H9 (cell line): ENCODE measurements at regions not wholly inside any gene's neighbourhood (a gene's known extent, or its start where the extent isn't known, plus 50 kb on each side); places are given as distances from the start of the nearest gene placed in this dataset.

Experiments
- DNase-seq: peaks from one replicate; pipeline ENCODE4 v3.0.0-alpha.2; 2017
- H2AFZ ChIP-seq: one replicate; pipeline ENCODE4 v1.6.1; 2013; ENCODE audit warnings: mild to moderate bottlenecking, low read length, control low read depth, moderate library complexity
- H2AK5ac ChIP-seq: 2 replicates; pipeline ENCODE4 v1.6.1; 2013; ENCODE audit warnings: low read length, control low read depth, mixed read lengths; ENCODE audit not compliant: insufficient read length
- H2BK120ac ChIP-seq: one replicate; pipeline ENCODE4 v1.6.1; 2013; ENCODE audit warnings: low read depth, mild to moderate bottlenecking, low read length, control low read depth, inconsistent platforms; ENCODE audit not compliant: poor library complexity, severe bottlenecking
- H2BK12ac ChIP-seq: 2 replicates; pipeline ENCODE4 v1.6.1; 2013; ENCODE audit warnings: low read length, control low read depth, mixed read lengths, low read depth; ENCODE audit not compliant: insufficient read length
- H2BK15ac ChIP-seq: 2 replicates; pipeline ENCODE4 v1.6.1; 2013; ENCODE audit warnings: low read depth, low read length, control low read depth
- H2BK20ac ChIP-seq: one replicate; pipeline ENCODE4 v1.6.1; 2013; ENCODE audit warnings: low read depth, mild to moderate bottlenecking, low read length, control low read depth, inconsistent platforms; ENCODE audit not compliant: poor library complexity, severe bottlenecking
- H2BK5ac ChIP-seq: 2 replicates; pipeline ENCODE4 v1.6.1; 2013; ENCODE audit warnings: low read length, control low read depth, mixed read lengths; ENCODE audit not compliant: insufficient read length
- H3K14ac ChIP-seq: 2 replicates; pipeline ENCODE4 v1.6.1; 2013; ENCODE audit warnings: low read length, control low read depth; ENCODE audit not compliant: insufficient read depth
- H3K18ac ChIP-seq: 2 replicates; pipeline ENCODE4 v1.6.1; 2013; ENCODE audit warnings: low read depth, mild to moderate bottlenecking, mixed read lengths, low read length, control low read depth; ENCODE audit not compliant: insufficient read length
- H3K23ac ChIP-seq: 2 replicates; pipeline ENCODE4 v1.6.1; 2013; ENCODE audit warnings: low read length, control low read depth, mixed read lengths, low read depth; ENCODE audit not compliant: insufficient read length
- H3K23me2 ChIP-seq: 2 replicates; pipeline ENCODE4 v1.6.1; 2013; ENCODE audit warnings: low read depth, mild to moderate bottlenecking, mixed read lengths, low read length, control low read depth; ENCODE audit not compliant: insufficient read length, poor library complexity, severe bottlenecking
- H3K27ac ChIP-seq: 2 replicates; pipeline ENCODE4 v1.5.1; 2013; ENCODE audit warnings: low read length, control low read depth, mixed read lengths, low read depth; ENCODE audit not compliant: insufficient read length
- H3K27me3 ChIP-seq: 2 replicates; pipeline ENCODE4 v1.6.1; 2013; ENCODE audit warnings: low read length, control low read depth, inconsistent platforms; ENCODE audit not compliant: insufficient read depth
- H3K4ac ChIP-seq: 2 replicates; pipeline ENCODE4 v1.6.1; 2013; ENCODE audit warnings: low read depth, mild to moderate bottlenecking, control low read depth, inconsistent platforms, low read length, moderate library complexity
- H3K4me1 ChIP-seq: 2 replicates; pipeline ENCODE4 v1.6.1; 2013; ENCODE audit warnings: low read length, control low read depth, inconsistent platforms; ENCODE audit not compliant: insufficient read depth
- H3K4me2 ChIP-seq: 2 replicates; pipeline ENCODE4 v1.6.1; 2013; ENCODE audit warnings: low read length, control low read depth, mixed read lengths; ENCODE audit not compliant: insufficient read length, insufficient read depth
- H3K56ac ChIP-seq: 2 replicates; pipeline ENCODE4 v1.6.1; 2013; ENCODE audit warnings: low read depth, mild to moderate bottlenecking, mixed read lengths, low read length, control low read depth; ENCODE audit not compliant: insufficient read length
- H3K79me1 ChIP-seq: 2 replicates; pipeline ENCODE4 v1.6.1; 2013; ENCODE audit warnings: low read depth, mild to moderate bottlenecking, moderate library complexity, low read length, control low read depth, inconsistent platforms; ENCODE audit not compliant: insufficient read depth, poor library complexity, severe bottlenecking
- H3K79me2 ChIP-seq: 2 replicates; pipeline ENCODE4 v1.6.1; 2013; ENCODE audit warnings: low read length, control low read depth, inconsistent platforms; ENCODE audit not compliant: insufficient read depth
- H3K9ac ChIP-seq: 2 replicates; pipeline ENCODE4 v1.6.1; 2013; ENCODE audit warnings: low read length, control low read depth, mixed read lengths; ENCODE audit not compliant: insufficient read length; ENCODE audit errors: extremely low read depth
- H3K9me3 ChIP-seq: one replicate; pipeline ENCODE4 v1.6.1; 2013; ENCODE audit warnings: low read depth, low read length, inconsistent platforms; ENCODE audit not compliant: control insufficient read depth
- H3T11ph ChIP-seq: one replicate; pipeline ENCODE4 v1.6.1; 2013; ENCODE audit warnings: mild to moderate bottlenecking, low read length, control low read depth, inconsistent platforms
- H4K20me1 ChIP-seq: one replicate; pipeline ENCODE4 v1.6.1; 2013; ENCODE audit not compliant: control insufficient read depth, insufficient read length, insufficient read depth
- H4K5ac ChIP-seq: 2 replicates; pipeline ENCODE4 v1.6.1; 2013; ENCODE audit warnings: low read depth, mild to moderate bottlenecking, mixed read lengths, low read length, control low read depth; ENCODE audit not compliant: insufficient read length
- H4K8ac ChIP-seq: replicated peaks from 2 replicates; pipeline ENCODE4 v1.6.1; 2013; ENCODE audit warnings: low read length, control low read depth, mixed read lengths, low read depth; ENCODE audit not compliant: insufficient read length
- H4K91ac ChIP-seq: 2 replicates; pipeline ENCODE4 v1.6.1; 2013; ENCODE audit warnings: low read depth, mild to moderate bottlenecking, moderate library complexity, mixed read lengths, low read length, control low read depth; ENCODE audit not compliant: insufficient read length
- H3K27ac Mint-ChIP-seq, 3 experiments: 2 replicates in 2 of 3; 3 replicates in 1 of 3; pipeline ENCODE4 v1.8.0; 2020 to 2021; ENCODE audit warnings: mixed read lengths in 3 of 3, mild to moderate bottlenecking in 1 of 3, moderate library complexity in 1 of 3
- H3K27me3 Mint-ChIP-seq: 2 replicates; pipeline ENCODE4 v1.8.0; 2021; ENCODE audit warnings: low read depth, mild to moderate bottlenecking, moderate library complexity, mixed read lengths
- H3K36me3 Mint-ChIP-seq, 3 experiments: 2 replicates in 2 of 3; 3 replicates in 1 of 3; pipeline ENCODE4 v1.8.0; 2020 to 2021; ENCODE audit warnings: low read depth in 3 of 3, mixed read lengths in 3 of 3; ENCODE audit not compliant: insufficient read depth in 1 of 3
- H3K4me1 Mint-ChIP-seq, 2 experiments: 2 replicates each; pipeline ENCODE4 v1.8.0; 2020; ENCODE audit warnings: mixed read lengths in 2 of 2
- H3K4me3 Mint-ChIP-seq, 2 experiments: 2 replicates in 1 of 2; 3 replicates in 1 of 2; pipeline ENCODE4 v1.8.0; 2020 to 2021; ENCODE audit warnings: mild to moderate bottlenecking in 2 of 2, mixed read lengths in 2 of 2, moderate library complexity in 1 of 2
- H3K9me3 Mint-ChIP-seq, 2 experiments: 2 replicates in 1 of 2; 3 replicates in 1 of 2; pipeline ENCODE4 v1.8.0; 2020; ENCODE audit warnings: mild to moderate bottlenecking in 2 of 2, mixed read lengths in 2 of 2, moderate library complexity in 1 of 2
- WGBS: extraction: QIAGEN DNeasy Blood & Tissue Kit; methylation state at CpG from one replicate; pipeline ENCODE4 v1.1.7; 2013; ENCODE audit warnings: missing lambda C conversion rate, low lambda C conversion rate, mixed read lengths; ENCODE audit not compliant: insufficient read length; ENCODE audit errors: extremely low coverage; 5-methylcytosine and 5-hydroxymethylcytosine counted together
- TF ChIP-seq, protein P1 (sequence below): fragments of 200-600 bp; sonication (generic); conservative IDR thresholded peaks from 3 replicates; pipeline ENCODE4 v1.8.0; 2021; ENCODE audit warnings: antibody characterized with exemption, mild to moderate bottlenecking

DNA sequence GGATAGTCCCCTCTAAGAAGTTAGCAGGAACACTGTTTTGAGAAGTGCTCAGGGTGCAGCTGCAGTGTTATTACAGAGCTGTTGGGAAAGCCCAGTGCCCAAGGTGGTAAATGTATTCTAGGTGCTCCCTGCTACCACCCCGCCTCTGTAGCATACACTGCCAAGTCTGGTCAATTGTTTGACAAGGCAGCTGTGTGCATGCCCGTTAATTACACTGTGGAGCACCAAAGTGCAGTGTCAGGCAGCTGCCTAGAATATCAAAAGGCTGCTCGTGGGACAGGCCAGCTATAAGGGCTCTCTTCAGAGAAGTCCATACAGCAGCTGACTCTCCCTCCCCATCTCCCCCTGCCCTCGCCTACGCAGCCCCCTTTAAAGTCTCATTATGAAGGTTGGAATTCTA lies 99.9 kb upstream of the KLHL13 start:
- H3K14ac ChIP-seq = no peak overlapping the region
- TF ChIP-seq, protein P1, sequence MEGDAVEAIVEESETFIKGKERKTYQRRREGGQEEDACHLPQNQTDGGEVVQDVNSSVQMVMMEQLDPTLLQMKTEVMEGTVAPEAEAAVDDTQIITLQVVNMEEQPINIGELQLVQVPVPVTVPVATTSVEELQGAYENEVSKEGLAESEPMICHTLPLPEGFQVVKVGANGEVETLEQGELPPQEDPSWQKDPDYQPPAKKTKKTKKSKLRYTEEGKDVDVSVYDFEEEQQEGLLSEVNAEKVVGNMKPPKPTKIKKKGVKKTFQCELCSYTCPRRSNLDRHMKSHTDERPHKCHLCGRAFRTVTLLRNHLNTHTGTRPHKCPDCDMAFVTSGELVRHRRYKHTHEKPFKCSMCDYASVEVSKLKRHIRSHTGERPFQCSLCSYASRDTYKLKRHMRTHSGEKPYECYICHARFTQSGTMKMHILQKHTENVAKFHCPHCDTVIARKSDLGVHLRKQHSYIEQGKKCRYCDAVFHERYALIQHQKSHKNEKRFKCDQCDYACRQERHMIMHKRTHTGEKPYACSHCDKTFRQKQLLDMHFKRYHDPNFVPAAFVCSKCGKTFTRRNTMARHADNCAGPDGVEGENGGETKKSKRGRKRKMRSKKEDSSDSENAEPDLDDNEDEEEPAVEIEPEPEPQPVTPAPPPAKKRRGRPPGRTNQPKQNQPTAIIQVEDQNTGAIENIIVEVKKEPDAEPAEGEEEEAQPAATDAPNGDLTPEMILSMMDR = no peak
- H3K4ac ChIP-seq = no peak overlapping the region
- no peak overlapping the region for H3K18ac ChIP-seq
- H3K23ac ChIP-seq = no peak overlapping the region
- Mint-ChIP-seq H3K4me1 (peaks cover 9 to 11% of the 10 kb centered on the region in 2 experiments), H3K27ac (no peak overlapping the region), H3K36me3 (peaks cover 0 to 4% (median 0%) of the 10 kb centered on the region in 3 experiments; a peak in 1 of 7 replicates), H3K27me3 (no peaks in the 10 kb centered on the region; the same call in 1 of the 2 replicates), H3K9me3 (peaks cover 0 to 49% of the 10 kb centered on the region in 2 experiments; a peak in 3 of 5 replicates), H3K4me3 (no peak overlapping the region)
- H3K79me1 ChIP-seq = no peaks in the 10 kb centered on the region
- no peaks in the 10 kb centered on the region for H3K27me3 ChIP-seq
- H3T11ph ChIP-seq = no peak overlapping the region
- no peak overlapping the region for H2BK15ac ChIP-seq
- no peak overlapping the region for H4K91ac ChIP-seq
- H3K4me1 ChIP-seq = no peaks in the 10 kb centered on the region; the same call in 1 of the 2 replicates
- H2BK120ac ChIP-seq = no peak overlapping the region
- H4K8ac ChIP-seq = no peak overlapping the region
- no peak overlapping the region for H2BK20ac ChIP-seq
- H2BK12ac ChIP-seq = no peak overlapping the region
- no peak overlapping the region for H2AFZ ChIP-seq
- no peak for DNase-seq
- no peak overlapping the region for H2AK5ac ChIP-seq
- no peaks in the 10 kb centered on the region for H3K23me2 ChIP-seq
- H3K4me2 ChIP-seq = no peak overlapping the region
- H3K79me2 ChIP-seq = no peaks in the 10 kb centered on the region
- no peak overlapping the region for H4K5ac ChIP-seq
- H3K9me3 ChIP-seq = peaks cover 41% of the 10 kb centered on the region
- no CpG with 5 or more reads among the region's 5 CpGs for WGBS
- no peak overlapping the region for H2BK5ac ChIP-seq
- H4K20me1 ChIP-seq = no peaks in the 10 kb centered on the region
- H3K9ac ChIP-seq = no peak overlapping the region
- no peak overlapping the region for H3K56ac ChIP-seq
- no peak overlapping the region for H3K27ac ChIP-seq
